ACHN (cell line): ENCODE measurements at regions not wholly inside any gene's neighbourhood (a gene's known extent, or its start where the extent isn't known, plus 50 kb on each side); places are given as distances from the start of the nearest gene placed in this dataset.
"Not testable (repeated sequence)": the region's sequence is repeated elsewhere in the genome, so short reads cannot be mapped to it uniquely, and the experiment has no call there.

Source experiments
- DNase-seq: peaks from one replicate; pipeline ENCODE4 v3.0.0-alpha.2; 2015
- in situ Hi-C: cut with HindIII; loops from 2 replicates; pipeline ENCODE4 v1.10.0; 2017; ENCODE audit warnings: low sequenced_read_pairs, low pct_ligation_motif_present, low pct_unique_long_range_greater_than_20kb

DNA sequence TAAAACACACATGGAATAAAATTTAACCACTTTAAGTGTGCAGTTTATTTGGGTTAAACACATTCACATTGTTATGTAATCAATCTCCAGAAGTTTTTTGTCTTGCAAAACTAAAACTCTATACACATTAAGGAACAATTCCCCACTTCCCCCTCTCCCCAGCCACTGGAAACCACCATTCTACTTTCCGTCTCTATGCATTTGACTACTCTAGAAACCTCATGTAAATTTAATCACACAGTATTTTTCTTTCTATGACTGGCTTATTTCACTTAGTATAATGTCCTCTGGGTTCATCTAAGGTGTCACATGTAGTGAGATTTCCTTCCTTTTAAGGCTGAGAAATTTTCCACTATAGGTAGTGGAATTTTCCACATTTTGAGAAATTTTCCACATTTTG, 568.7 kb upstream of the UBE2E2 start:
- no peak for DNase-seq
- in situ Hi-C loops = no loop called here

DNA sequence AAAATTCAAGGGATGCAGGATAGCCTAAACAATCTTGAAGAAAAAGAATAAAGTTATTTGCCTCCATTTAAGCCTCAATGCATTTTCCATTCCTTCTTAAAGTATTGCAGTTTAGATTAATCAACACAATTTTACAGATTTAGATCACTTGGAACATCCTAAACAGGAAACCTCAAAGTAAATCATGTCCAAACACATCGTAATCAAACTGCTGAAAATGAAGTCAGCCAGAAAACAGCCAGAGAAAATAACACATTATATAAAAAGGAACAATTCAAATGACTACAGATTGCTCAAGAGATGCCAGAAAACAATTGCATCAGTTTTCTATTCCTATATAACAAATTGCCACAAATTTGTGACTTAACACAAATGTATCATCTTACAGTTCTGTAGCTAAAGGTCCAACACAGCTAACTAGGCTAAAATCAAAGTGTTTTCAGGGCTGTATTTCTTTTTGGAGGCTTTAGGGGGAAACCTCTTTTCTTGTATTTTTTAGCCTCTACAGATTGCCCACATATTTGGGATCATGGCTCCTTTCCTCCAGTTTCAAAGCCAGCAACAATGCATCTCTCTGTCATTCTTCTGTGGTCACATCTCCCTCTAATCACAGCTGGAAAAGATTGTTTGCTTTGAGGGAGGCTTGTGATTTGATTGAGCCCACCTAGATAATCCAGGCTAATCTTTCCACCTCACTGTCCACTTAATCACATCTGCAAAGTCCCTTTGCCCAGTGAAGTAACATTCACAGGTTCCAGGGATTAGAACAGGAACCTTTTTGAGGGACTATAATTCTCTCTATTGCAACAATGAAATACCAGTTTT, 543.3 kb upstream of the UBE2E2 start:
- in situ Hi-C loops = no loop called here

GRCh38 chr3:22660606-22661005, 542.5 kb upstream of the UBE2E2 start:
- in situ Hi-C loops = no loop called here
- DNase-seq = no peak

More for the DNA sequence above, 543.3 kb upstream of the UBE2E2 start:
- DNase-seq = no peak

- no peak for DNase-seq
- in situ Hi-C loops = no loop called here
Observed at GRCh38 chr3:22661121-22661700, 541.9 kb upstream of the UBE2E2 start.

DNA sequence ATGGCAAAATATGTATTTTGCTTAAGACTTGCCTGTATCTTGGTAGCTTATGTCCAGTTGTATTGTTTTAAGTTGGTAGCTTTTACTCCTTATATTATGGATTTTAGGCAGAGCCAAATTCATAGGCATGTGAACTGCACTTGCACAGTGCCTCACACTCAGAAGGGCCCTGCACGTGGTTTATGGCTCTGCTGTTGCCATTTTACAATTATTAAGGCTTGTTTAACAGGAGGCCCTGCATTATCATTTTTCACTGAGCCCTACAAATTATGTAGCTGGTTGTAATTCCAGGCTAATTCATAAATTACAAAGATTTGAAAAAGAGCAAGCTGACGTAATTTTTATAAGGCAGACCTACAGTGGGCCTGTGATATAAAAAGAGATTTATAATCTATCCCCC, 537.6 kb upstream of the UBE2E2 start:
- DNase-seq = no peak
- in situ Hi-C loops = no loop called here

- in situ Hi-C loops = no loop called here
- no peak for DNase-seq
Observed at GRCh38 chr3:22666736-22667135, 536.4 kb upstream of the UBE2E2 start.

DNA sequence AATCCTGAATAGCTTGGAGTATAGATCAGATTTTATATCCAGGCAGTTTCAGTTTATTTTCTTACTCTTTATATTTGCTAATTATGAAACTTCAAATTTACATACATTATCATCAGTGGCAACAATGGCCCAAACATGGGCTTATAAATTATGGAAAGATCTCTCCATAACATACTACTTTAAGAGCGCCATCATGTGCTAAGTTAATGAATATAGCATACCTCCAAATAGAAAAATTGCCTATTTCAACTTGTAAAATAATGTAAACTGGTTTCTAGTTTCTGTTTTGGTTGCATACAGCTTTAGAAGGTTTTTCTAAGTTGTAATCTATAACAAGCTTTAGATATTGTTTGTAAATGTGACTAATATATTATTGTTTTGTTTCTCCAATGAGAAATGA, 531.3 kb upstream of the UBE2E2 start:
- no peak for DNase-seq
- in situ Hi-C loops = no loop called here

DNA sequence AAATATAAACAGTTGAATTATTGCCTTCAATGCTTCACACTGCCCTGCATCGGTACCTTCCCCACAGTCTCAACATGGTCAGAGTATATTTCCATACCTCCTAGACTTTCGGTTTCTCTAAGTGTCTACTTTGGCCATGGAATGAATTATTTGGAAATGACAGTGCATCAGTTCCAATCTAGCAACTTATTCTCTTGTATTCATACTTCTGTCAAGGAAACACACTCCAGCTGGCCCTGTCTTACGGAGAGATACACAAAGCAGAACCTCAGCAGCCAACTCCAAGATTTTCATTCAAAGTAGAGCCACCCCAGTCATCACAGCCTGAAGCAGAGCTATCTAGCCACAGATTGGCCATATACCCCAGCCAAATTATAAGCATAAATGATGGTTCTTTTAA, 518.4 kb upstream of the UBE2E2 start:
- in situ Hi-C loops = no loop called here
- no peak for DNase-seq

- DNase-seq = peak; percentile 5
- in situ Hi-C loops = no loop called here
Observed at GRCh38 chr3:22685597-22685996, 517.5 kb upstream of the UBE2E2 start.

DNA sequence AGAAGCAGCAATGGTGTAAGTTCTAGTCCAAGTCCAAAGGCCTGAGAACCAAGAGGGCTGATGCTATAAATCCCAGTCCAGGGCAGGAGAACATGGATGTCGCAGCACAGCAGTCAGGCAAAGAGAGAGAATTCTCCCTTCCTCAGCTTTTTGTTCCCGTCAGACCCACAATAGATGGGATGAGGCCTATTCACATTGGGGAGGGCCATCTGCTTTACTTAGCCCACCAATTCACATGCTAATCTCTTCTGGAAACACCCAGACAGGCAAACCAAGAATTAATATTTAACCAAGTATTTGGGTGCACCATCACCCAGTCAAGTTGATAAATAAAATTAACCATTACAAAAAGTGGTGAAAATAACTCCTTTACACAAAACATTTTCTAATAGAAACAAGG, 511.7 kb upstream of the UBE2E2 start:
- DNase-seq = no peak
- in situ Hi-C loops = no loop called here

DNA sequence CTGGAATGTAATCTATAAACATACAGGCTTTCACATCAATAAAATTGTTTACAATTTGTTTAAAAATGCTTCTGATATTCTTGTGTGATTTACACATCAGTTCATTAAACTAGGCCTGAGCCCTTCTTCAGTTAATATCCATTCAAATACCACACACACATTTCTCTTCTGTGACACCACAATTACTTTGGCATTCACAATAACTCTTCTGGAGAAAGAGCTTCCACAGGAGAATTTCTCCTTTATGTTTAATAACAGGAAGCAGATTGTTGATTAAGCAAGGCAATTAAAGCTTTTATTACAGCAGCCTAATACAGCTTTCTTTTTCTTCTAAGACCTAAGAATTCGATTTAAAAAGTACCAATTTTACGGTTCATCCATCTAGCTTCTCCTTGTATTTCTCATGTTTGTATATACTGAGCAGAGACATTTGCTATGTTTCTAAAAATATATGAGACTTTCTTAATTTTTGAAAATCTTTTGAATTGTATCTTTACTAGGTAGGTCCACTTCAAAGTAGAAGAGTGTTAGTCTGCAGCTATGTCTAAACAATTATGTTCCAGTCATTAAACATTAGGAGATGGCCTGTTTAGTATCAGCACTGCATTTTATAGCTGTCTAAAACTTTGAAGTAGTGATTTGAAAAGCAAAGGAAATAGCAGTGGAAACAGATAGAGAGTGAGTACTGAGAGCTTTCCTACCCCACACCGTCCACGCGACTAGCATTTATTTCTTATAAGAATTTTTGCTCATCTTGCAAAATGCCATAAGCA, 511.1 kb upstream of the UBE2E2 start:
- in situ Hi-C loops = no loop called here
- no peak for DNase-seq

- in situ Hi-C loops = no loop called here
Observed at GRCh38 chr3:22700876-22701275, 502.3 kb upstream of the UBE2E2 start.

DNA sequence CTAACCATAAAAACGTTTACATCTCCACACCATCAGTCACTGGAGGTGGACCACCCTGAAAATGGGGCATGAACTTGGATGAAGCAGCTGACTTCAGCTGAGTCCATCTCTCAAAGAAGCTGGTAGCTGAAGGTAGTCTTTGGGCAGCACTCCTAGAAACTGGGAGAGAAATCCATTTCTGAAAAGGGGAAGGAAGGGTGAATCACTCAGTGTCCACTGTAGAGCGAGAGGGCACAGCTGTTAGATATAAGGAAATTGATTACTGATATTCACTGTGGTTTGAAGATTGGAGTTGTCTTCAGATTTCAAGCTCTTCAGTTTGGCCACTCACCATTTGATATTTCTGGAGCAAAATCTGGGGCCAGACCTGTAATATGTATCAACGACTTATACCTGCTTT, 499.0 kb upstream of the UBE2E2 start:
- no peak for DNase-seq

More at GRCh38 chr3:22700876-22701275, 502.3 kb upstream of the UBE2E2 start:
- DNase-seq = no peak

GRCh38 chr3:22704571-22705354, 498.4 kb upstream of the UBE2E2 start:
- no peak for DNase-seq

More for the DNA sequence above, 499.0 kb upstream of the UBE2E2 start:
- in situ Hi-C loops = no loop called here

GRCh38 chr3:22706922-22707321, 496.2 kb upstream of the UBE2E2 start:
- DNase-seq, in situ Hi-C loops: not testable (repeated sequence)

More at GRCh38 chr3:22704571-22705354, 498.4 kb upstream of the UBE2E2 start:
- in situ Hi-C loops = no loop called here

GRCh38 chr3:22713936-22714335, 489.2 kb upstream of the UBE2E2 start:
- DNase-seq = peak; percentile 51
- in situ Hi-C loops = no loop called here

- no peak for DNase-seq
- in situ Hi-C loops = no loop called here
Observed at GRCh38 chr3:22714749-22715148, 488.4 kb upstream of the UBE2E2 start.

DNA sequence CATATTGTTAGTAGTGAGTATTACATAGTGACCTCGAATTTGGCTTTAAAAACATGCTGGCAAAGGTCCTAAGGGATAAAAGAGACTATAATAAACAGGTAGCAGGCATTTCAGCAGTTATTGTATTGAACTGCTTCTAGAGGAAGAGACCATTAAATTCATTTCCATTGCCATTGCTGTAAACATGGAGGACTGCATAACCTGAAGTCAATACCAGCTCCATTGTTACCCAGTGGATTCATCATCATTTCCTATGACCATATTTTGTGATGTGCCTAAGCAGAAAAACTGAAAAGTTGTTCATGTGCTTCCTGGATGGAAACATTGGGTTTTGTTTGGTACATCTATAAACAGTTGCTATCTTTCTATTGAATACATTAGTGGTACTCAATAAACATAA, 482.5 kb upstream of the UBE2E2 start:
- no peak for DNase-seq
- in situ Hi-C loops = no loop called here

GRCh38 chr3:22724420-22724819, 478.7 kb upstream of the UBE2E2 start:
- in situ Hi-C loops = no loop called here
- DNase-seq = no peak
